PC-9 (cell line): ENCODE measurements at regions not wholly inside any gene's neighbourhood (a gene's known extent, or its start where the extent isn't known, plus 50 kb on each side); places are given as distances from the start of the nearest gene placed in this dataset.

ENCODE experiments used
- EZH2 ChIP-seq: fragments of 200-600 bp; sonication (generic); IDR thresholded peaks from 2 replicates; pipeline ENCODE4 v1.8.0; 2017; ENCODE audit warnings: antibody characterized with exemption, low read depth
- TF ChIP-seq, protein P1 (sequence below): fragments of 200-600 bp; sonication (generic); conservative IDR thresholded peaks from 2 replicates; pipeline ENCODE4 v1.6.1; 2017; ENCODE audit warnings: mixed run types, antibody characterized with exemption, mild to moderate bottlenecking, moderate library complexity

DNA sequence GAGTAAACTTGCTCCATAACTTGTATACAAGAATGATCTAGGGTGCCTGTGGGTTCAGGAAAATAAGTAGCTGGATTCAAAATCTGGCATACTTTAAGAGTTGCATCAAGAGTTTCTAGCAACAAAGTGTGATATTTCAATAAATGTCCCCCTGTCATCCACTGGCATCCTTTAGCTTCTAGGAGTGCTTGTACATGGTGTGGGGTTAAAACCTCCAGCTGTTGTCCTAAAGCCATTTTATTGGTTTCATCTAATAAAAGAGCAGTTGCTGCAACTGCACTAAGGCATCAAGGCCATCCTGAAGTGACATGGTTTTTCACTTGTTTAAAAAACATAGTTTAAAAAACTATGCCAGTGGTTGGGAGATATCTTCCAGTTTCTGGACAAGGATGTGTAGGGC lies 148.4 kb downstream of the INHBA start:
- TF ChIP-seq, protein P1, sequence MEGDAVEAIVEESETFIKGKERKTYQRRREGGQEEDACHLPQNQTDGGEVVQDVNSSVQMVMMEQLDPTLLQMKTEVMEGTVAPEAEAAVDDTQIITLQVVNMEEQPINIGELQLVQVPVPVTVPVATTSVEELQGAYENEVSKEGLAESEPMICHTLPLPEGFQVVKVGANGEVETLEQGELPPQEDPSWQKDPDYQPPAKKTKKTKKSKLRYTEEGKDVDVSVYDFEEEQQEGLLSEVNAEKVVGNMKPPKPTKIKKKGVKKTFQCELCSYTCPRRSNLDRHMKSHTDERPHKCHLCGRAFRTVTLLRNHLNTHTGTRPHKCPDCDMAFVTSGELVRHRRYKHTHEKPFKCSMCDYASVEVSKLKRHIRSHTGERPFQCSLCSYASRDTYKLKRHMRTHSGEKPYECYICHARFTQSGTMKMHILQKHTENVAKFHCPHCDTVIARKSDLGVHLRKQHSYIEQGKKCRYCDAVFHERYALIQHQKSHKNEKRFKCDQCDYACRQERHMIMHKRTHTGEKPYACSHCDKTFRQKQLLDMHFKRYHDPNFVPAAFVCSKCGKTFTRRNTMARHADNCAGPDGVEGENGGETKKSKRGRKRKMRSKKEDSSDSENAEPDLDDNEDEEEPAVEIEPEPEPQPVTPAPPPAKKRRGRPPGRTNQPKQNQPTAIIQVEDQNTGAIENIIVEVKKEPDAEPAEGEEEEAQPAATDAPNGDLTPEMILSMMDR = no peak
- TF ChIP-seq EZH2 = no peak
